ENCODE measurements at regions not wholly inside any gene's neighbourhood (a gene's known extent, or its start where the extent isn't known, plus 50 kb on each side); places are given as distances from the start of the nearest gene placed in this dataset.

DNA sequence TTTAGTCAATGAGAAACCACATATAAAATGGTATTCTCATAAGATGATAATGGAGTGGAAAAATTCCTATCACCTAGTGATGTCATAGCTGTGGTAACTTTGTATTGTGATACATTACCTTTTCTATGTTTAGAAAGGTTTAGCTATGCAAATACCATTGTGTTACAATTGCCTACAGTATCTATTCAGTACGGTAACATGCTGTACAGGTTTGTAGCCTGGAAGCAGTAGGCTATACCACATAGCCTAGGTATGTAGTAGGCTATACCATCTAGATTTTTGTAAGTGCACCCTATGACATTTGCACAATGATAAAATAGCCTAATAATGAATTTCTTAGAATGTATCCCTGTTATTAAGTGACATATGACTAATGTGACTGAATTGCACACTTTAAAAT lies 50.5 kb upstream of the CCDC196 start:
- DNase-seq: no peak
